Testis (tissue), 2 donors: ENCODE measurements at regions not wholly inside any gene's neighbourhood (a gene's known extent, or its start where the extent isn't known, plus 50 kb on each side); places are given as distances from the start of the nearest gene placed in this dataset.

Source experiments
- DNase-seq: peaks from one replicate; pipeline ENCODE4 v3.0.0-alpha.2; 2019
- H3K27ac ChIP-seq, 2 donors: fragments of 200-600 bp; sonication (generic); one replicate each; pipeline ENCODE4 v1.5.1; 2019
- H3K27me3 ChIP-seq: fragments of 200-600 bp; sonication (generic); one replicate; pipeline ENCODE4 v1.5.1; 2019
- H3K36me3 ChIP-seq: fragments of 200-600 bp; sonication (generic); one replicate; pipeline ENCODE4 v1.5.1; 2017; ENCODE audit warnings: low read depth; ENCODE audit errors: missing control alignments
- H3K4me1 ChIP-seq: fragments of 200-600 bp; sonication (generic); one replicate; pipeline ENCODE4 v1.5.1; 2019
- H3K4me3 ChIP-seq, 2 donors: fragments of 200-600 bp; sonication (generic); one replicate each; pipeline ENCODE4 v1.5.1; 2017 to 2019
- H3K9me3 ChIP-seq: fragments of 200-600 bp; sonication (generic); one replicate; pipeline ENCODE4 v1.5.1; 2017
- CTCF ChIP-seq, 3 experiments: fragments of 450-650 bp in 2 of 3; fragments of 200-600 bp in 1 of 3; sonication (generic) in 1 of 3; IDR thresholded peaks; one replicate each; pipeline ENCODE4 v1.5.1; 2016 to 2019; ENCODE audit warnings: antibody characterized with exemption in 3 of 3, mild to moderate bottlenecking in 2 of 3, moderate library complexity in 1 of 3
- POLR2A ChIP-seq: fragments of 450-650 bp; IDR thresholded peaks from one replicate; pipeline ENCODE4 v1.6.1; 2017; ENCODE audit warnings: antibody characterized with exemption, mild to moderate bottlenecking, moderate library complexity
- WGBS, 2 donors: methylation state at CpG; one replicate each; pipeline ENCODE4 v1.1.5; 2018; 5-methylcytosine and 5-hydroxymethylcytosine counted together
- intact Hi-C: fragments of 100-400 bp; cut with DNase I; formaldehyde crosslinking; loops from one replicate; pipeline ENCODE4 v1.15.1; 2023; ENCODE audit warnings: low total_unique reads

DNA sequence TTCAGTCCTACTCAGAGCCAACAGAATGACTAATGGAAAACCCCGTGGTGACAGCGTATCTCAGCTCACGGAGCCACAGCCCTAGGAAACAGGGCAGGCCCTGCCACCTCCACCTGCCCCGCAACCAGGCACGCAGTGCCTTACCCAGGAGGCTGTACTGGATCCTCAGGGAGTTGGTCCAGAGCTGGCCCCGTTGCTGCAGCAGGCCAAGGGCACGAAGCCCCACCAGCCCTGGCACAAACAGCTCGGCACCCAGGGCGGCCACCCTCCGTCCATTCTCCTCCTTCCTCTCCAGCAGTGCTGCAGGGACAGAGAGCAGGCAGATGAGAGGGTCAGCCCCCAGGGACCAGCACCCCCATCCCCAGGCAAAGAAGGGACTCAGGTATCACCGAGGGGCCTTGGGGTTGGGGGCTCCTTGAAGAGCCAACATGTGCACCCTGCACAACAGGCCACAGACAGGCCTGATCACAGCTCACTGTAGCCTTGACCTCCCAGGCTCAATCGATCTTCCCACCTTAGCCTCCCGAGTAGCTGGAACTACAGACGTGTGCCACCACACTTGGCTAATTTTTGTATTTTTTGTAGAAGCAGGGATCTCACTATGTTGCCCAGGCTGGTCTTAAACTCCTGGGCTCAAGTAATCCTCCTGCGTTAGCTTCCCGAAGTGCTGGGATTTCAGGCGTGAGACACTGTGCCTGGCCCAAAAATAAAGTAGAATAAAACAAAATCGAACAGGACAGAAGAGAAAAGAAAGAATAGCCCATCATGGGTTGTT, 115.7 kb downstream of the RMI2 start:
- 81 to 87% methylated on average over 15 to 18 of the region's 18 CpGs for WGBS, 2 donors
- intact Hi-C loops: no loop called here
- TF ChIP-seq CTCF (IDR thresholded peaks at IDR 0.05) (no peak), POLR2A (no peak)

DNA sequence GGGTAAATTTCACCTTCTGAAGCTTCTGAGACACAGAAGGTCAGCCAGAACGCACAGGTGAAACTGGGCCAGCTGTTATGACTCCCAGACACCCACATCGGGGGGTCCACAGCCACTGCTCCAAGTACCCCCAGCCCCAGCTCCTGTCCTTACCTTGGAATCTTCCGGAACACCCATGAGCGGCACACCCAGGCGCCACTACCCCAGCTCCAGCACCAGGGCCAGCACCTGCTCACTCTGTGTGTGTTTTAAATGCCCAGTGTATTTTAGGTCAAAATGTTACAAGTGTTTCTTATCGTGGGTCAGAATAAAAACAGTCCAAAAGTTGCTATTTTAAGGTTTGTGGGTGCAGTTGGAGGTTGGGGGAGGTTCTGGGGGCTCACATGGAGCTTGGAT, 116.3 kb downstream of the RMI2 start:
- no peaks in the 10 kb centered on the region for H3K27me3 ChIP-seq
- 62 to 70% methylated on average over 4 to 6 of the region's 6 CpGs for WGBS, 2 donors
- H3K36me3 ChIP-seq: no peaks in the 10 kb centered on the region
- H3K4me1 ChIP-seq: no peaks in the 10 kb centered on the region
- TF ChIP-seq POLR2A (no peak), CTCF (IDR thresholded peaks at IDR 0.05) (no peak)
- no peak overlapping the region for H3K4me3 ChIP-seq
- H3K27ac ChIP-seq: no peak overlapping the region
- intact Hi-C loops: no loop called here
- H3K9me3 ChIP-seq: no peaks in the 10 kb centered on the region
- DNase-seq: no peak

More for the DNA sequence above, 115.7 kb downstream of the RMI2 start:
- no peak for DNase-seq
- no peak overlapping the region for H3K4me3 ChIP-seq
- no peak overlapping the region for H3K27ac ChIP-seq
- no peaks in the 10 kb centered on the region for H3K36me3 ChIP-seq
- no peaks in the 10 kb centered on the region for H3K9me3 ChIP-seq
- no peaks in the 10 kb centered on the region for H3K4me1 ChIP-seq
- H3K27me3 ChIP-seq: no peaks in the 10 kb centered on the region

DNA sequence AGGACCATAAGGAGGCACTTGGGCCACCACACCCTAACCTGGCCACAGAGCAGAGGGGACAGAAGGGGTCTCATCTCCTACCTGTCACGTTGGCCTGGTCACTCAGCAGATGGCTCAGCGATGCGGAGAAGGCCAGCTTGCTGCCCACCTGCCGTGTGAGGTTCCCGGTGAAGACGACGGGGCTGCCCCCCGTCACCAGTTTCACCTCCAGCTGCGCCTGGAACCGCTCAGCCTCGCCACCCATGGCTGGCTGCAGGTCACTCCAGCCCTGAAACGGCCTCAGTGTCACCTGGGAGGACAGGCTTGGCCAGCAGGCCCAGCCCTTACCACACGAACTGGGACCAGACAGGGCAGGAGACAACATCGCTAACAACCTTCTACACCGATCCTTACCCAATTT, 116.8 kb downstream of the RMI2 start:
- H3K4me1 ChIP-seq: no peaks in the 10 kb centered on the region
- no peaks in the 10 kb centered on the region for H3K9me3 ChIP-seq
- WGBS, 2 donors: 89 to 94% methylated on average over 10 to 15 of the region's 15 CpGs
- no peak for TF ChIP-seq POLR2A
- TF ChIP-seq CTCF (IDR thresholded peaks at IDR 0.05): no peak
- no peak overlapping the region for H3K4me3 ChIP-seq
- H3K27me3 ChIP-seq: no peaks in the 10 kb centered on the region
- intact Hi-C loops: no loop called here
- DNase-seq: no peak
- H3K27ac ChIP-seq: no peak overlapping the region
- no peaks in the 10 kb centered on the region for H3K36me3 ChIP-seq

DNA sequence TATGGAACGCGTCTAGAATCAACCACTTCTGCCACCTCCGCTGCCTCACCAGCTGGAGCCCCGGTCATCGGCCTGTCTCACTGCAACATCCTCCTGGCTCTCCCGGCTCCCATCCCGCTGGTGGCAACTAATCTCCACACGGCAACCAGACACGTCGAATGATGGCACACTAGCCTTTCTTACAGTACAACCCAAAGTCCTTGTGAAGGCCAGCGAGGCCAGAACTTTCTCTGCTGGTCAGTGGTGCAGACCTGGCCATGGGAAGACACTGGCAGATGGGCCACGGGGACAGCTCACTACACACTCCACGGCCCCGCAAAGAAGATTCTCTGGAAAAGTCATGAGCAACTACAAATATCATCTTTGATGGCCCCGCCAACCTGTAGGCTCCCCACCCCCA, 117.6 kb downstream of the RMI2 start:
- H3K36me3 ChIP-seq: no peaks in the 10 kb centered on the region
- no peaks in the 10 kb centered on the region for H3K4me1 ChIP-seq
- H3K27ac ChIP-seq: no peak overlapping the region
- intact Hi-C loops: no loop called here
- DNase-seq: no peak
- no peaks in the 10 kb centered on the region for H3K27me3 ChIP-seq
- WGBS, 2 donors: 90 to 92% methylated on average over 15 of the region's 15 CpGs
- H3K9me3 ChIP-seq: no peaks in the 10 kb centered on the region
- no peak overlapping the region for H3K4me3 ChIP-seq
- no peak for TF ChIP-seq POLR2A

GRCh38 chr16:11464241-11464640, 119.0 kb downstream of the RMI2 start:
- no peaks in the 10 kb centered on the region for H3K9me3 ChIP-seq
- no peak for DNase-seq
- 65 to 75% methylated on average over 9 of the region's 9 CpGs for WGBS, 2 donors
- no peaks in the 10 kb centered on the region for H3K36me3 ChIP-seq
- no peak overlapping the region for H3K4me3 ChIP-seq
- intact Hi-C loops: no loop called here
- TF ChIP-seq POLR2A: no peak
- H3K4me1 ChIP-seq: no peaks in the 10 kb centered on the region
- H3K27me3 ChIP-seq: no peaks in the 10 kb centered on the region
- no peak overlapping the region for H3K27ac ChIP-seq

DNA sequence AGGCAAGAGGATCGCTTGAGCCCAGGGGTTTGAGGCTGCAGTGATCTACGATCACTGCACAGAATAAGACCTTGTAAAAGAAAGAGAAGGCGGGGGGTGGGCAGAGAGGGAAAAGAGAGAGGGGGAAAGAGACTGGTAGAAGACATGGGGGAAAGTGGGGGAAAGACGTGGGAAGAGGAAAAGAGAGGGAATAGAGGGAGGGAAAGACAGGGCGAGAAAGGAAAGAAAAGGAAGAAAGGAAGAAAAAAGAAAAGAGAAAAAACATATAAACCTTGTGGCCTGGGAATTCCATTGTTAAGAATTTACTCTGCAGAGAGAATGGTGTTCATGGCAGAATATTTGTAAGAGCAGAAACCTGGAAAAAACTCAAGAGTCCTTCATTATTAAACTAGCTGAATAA, 120.4 kb downstream of the RMI2 start:
- Histone ChIP-seq H3K36me3 (no peaks in the 10 kb centered on the region), H3K27ac (no peak overlapping the region), H3K27me3 (no peaks in the 10 kb centered on the region), H3K4me3 (no peak overlapping the region), H3K4me1 (no peaks in the 10 kb centered on the region), H3K9me3 (no peaks in the 10 kb centered on the region)
- intact Hi-C loops: no loop called here
- no peak for DNase-seq
- TF ChIP-seq POLR2A (no peak), CTCF (IDR thresholded peaks at IDR 0.05) (no peak)
- WGBS, 2 donors: 72 to 94% methylated on average over 4 to 5 of the region's 5 CpGs
